Heart left ventricle (tissue), 13 donors: ENCODE measurements at regions not wholly inside any gene's neighbourhood (a gene's known extent, or its start where the extent isn't known, plus 50 kb on each side); places are given as distances from the start of the nearest gene placed in this dataset.

Source experiments
- POLR2A ChIP-seq, 2 donors: fragments of 450-650 bp; IDR thresholded peaks; one replicate each; pipeline ENCODE4 v1.6.1; 2017; ENCODE audit warnings: antibody characterized with exemption in 2 of 2, mild to moderate bottlenecking in 2 of 2, moderate library complexity in 2 of 2
- TF ChIP-seq, protein P1 (sequence below), 12 donors: fragments of 200-600 bp; sonication (generic) in 4 of 12; IDR thresholded peaks; one replicate each; pipeline versions ENCODE4 v1.5.0 to v1.8.0; 2018 to 2022; ENCODE audit warnings: antibody characterized with exemption in 12 of 12, mild to moderate bottlenecking in 5 of 12
- donor health status: ischemic (EF 13 %, LVEDD 7.1; RV severe dilation, severe dysfunction).
- donor health status: DM: no; HTN: yes; CAD: no.
- donor health status: DM: no; HTN: no; CAD: no.
- donor health status: ischemic (EF 25% LVEDD 6.9; RV normal size, moderate dysfunction).
- donor health status: ischemic (EF 25% LVEDD 5.7; RV mildly dilated, moderate dysfunction).
- donor health status: ischemic (EF 35%, LVEDD 5.7; RV mildly dilated, moderate dysfunction).
- donor health status: nonischemic (EF 11% LVEDD 7.7; RV severe dilation, severe dysfunction).
- donor health status: DM: yes; HTN: yes; CAD: no.
- donor health status: PGD.
- donor health status: ischemic (EF 29% LVEDD 5.4; RV normal size, mild dysfunction).
- donor health status: nonischemic (EF 23%, LVEDD 6.1; RV moderate dilation, normal function).

DNA sequence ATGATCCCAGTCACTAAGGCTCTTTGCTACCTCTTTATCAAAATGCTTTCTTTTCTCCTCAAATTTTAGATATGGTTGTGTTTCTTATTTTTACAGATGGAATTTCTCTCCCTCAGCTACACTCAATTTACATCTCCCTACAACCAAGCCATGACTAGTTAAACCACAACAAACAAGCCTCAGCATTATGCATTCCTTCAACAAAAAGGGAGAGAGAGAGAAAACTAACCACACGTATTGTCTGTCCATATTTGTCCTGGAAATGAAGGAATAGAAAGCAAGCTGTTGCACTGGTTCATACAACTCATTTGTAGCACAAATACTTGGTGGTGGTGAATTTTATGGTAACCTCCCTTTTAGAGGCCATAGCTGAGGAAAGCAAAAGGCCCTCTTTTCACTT, 286.4 kb downstream of the AHR start:
- no peak for TF ChIP-seq POLR2A (IDR thresholded peaks at IDR 0.05)
- TF ChIP-seq, protein P1, sequence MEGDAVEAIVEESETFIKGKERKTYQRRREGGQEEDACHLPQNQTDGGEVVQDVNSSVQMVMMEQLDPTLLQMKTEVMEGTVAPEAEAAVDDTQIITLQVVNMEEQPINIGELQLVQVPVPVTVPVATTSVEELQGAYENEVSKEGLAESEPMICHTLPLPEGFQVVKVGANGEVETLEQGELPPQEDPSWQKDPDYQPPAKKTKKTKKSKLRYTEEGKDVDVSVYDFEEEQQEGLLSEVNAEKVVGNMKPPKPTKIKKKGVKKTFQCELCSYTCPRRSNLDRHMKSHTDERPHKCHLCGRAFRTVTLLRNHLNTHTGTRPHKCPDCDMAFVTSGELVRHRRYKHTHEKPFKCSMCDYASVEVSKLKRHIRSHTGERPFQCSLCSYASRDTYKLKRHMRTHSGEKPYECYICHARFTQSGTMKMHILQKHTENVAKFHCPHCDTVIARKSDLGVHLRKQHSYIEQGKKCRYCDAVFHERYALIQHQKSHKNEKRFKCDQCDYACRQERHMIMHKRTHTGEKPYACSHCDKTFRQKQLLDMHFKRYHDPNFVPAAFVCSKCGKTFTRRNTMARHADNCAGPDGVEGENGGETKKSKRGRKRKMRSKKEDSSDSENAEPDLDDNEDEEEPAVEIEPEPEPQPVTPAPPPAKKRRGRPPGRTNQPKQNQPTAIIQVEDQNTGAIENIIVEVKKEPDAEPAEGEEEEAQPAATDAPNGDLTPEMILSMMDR (IDR thresholded peaks at IDR 0.05), result no peak
